Activated B cell treated with CpG ODN at 0.5 μM for 24 hours (primary cell): ENCODE measurements at regions not wholly inside any gene's neighbourhood (a gene's known extent, or its start where the extent isn't known, plus 50 kb on each side); places are given as distances from the start of the nearest gene placed in this dataset.

Experiments used
- ATAC-seq: fragments of 200-7000 bp; cut with Tn5 transposase; one replicate; pipeline ENCODE4 v1.10.0; 2021; ENCODE audit warnings: low read depth, mild to moderate bottlenecking, moderate library complexity
- CTCF ChIA-PET: fragments of 350-600 bp; sonication (Branson Sonifier 250); formaldehyde crosslinking; loops from one replicate; lab custom pipeline; 2021; ENCODE audit warnings: antibody characterized with exemption; lab: Charles Lee
- POLR2A ChIA-PET: fragments of 350-600 bp; sonication (Branson Sonifier 250); formaldehyde crosslinking; loops from one replicate; lab custom pipeline; 2021; ENCODE audit warnings: antibody characterized with exemption; lab: Charles Lee
- DNase-seq: peaks from one replicate; pipeline ENCODE4 v3.0.0; 2022
- H3K27ac Mint-ChIP-seq: one replicate; pipeline ENCODE4 v1.8.0; 2020; ENCODE audit warnings: mixed read lengths
- H3K27me3 Mint-ChIP-seq: one replicate; pipeline ENCODE4 v1.8.0; 2021; ENCODE audit warnings: mixed read lengths
- H3K36me3 Mint-ChIP-seq: one replicate; pipeline ENCODE4 v1.8.0; 2021; ENCODE audit warnings: low read depth, mixed read lengths
- H3K4me1 Mint-ChIP-seq: one replicate; pipeline ENCODE4 v1.8.0; 2021; ENCODE audit warnings: mixed read lengths
- H3K4me3 Mint-ChIP-seq: one replicate; pipeline ENCODE4 v1.8.0; 2020; ENCODE audit warnings: mild to moderate bottlenecking, mixed read lengths
- H3K9me3 Mint-ChIP-seq: one replicate; pipeline ENCODE4 v1.8.0; 2020; ENCODE audit warnings: mixed read lengths
- intact Hi-C: fragments of 100-400 bp; cut with micrococcal nuclease; formaldehyde crosslinking; loops from one replicate; pipeline ENCODE4 v1.15.1; 2024
- TF ChIP-seq, protein P1 (sequence below): fragments of 200-600 bp; IDR thresholded peaks from one replicate; pipeline ENCODE4 v1.8.0; 2022; ENCODE audit warnings: antibody characterized with exemption, mild to moderate bottlenecking

DNA sequence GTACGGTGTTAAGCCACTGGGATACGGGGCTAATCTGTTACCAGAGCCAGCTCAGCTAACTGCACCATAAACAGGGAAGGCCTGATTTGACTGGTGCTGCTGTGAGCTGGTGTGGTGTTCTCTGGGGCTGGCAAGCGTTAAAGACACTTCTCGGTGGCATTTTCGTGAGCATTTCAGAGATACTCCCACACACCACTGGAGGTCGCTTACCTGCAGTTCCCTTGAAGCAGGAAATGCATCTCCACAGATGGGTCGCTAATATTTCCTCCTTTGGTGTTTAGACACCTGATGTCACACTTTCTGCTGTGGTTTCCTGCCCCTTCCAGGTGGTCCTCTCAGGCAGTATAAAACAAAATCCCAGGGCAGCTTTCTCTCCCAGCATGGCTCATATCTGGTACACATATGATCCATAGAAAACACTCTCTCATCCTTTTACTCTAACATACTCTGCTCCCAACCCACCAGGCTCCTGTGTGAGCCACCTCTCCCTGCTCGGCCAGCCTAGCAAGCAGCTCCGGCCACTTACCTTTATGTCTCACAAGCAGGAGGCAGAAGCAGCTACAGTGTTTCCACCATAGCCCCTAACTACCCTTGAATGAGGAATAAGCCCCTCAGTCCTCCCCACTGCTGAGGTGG lies 129.9 kb upstream of the GRIN2B start:
- ATAC-seq (peak; percentile 96), DNase-seq (peak; percentile 21)
- H3K36me3 Mint-ChIP-seq, result no peaks in the 10 kb centered on the region
- ChIA-PET CTCF (interaction anchor here (0.6 to 7.5 kb wide), 9 partner anchors 14 to 1012 kb away, joined by 3 to 101 read pairs (median 3); partner anchors contain the start of gene ATF7IP), POLR2A (interaction anchor here (0.6 kb wide), 1 partner anchor 243 kb away, joined by 3 read pairs; no protein-coding TSS in a partner anchor)
- intact Hi-C loops, result loop anchor here (1.0 to 5.0 kb wide), 4 partner anchors 45 to 574 kb away; no protein-coding TSS in a partner anchor
- H3K27me3 Mint-ChIP-seq, result no peaks in the 10 kb centered on the region
- H3K27ac Mint-ChIP-seq, result peak overlapping the region; percentile 18
- no peak overlapping the region for H3K4me3 Mint-ChIP-seq
- TF ChIP-seq, protein P1, sequence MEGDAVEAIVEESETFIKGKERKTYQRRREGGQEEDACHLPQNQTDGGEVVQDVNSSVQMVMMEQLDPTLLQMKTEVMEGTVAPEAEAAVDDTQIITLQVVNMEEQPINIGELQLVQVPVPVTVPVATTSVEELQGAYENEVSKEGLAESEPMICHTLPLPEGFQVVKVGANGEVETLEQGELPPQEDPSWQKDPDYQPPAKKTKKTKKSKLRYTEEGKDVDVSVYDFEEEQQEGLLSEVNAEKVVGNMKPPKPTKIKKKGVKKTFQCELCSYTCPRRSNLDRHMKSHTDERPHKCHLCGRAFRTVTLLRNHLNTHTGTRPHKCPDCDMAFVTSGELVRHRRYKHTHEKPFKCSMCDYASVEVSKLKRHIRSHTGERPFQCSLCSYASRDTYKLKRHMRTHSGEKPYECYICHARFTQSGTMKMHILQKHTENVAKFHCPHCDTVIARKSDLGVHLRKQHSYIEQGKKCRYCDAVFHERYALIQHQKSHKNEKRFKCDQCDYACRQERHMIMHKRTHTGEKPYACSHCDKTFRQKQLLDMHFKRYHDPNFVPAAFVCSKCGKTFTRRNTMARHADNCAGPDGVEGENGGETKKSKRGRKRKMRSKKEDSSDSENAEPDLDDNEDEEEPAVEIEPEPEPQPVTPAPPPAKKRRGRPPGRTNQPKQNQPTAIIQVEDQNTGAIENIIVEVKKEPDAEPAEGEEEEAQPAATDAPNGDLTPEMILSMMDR, result no peak
- peaks cover 13% of the 10 kb centered on the region for H3K4me1 Mint-ChIP-seq
- no peaks in the 10 kb centered on the region for H3K9me3 Mint-ChIP-seq

GRCh38 chr12:14113031-14113430 lies 131.6 kb upstream of the GRIN2B start:
- POLR2A ChIA-PET, result interaction anchor here (1.2 kb wide), 1 partner anchor 44 kb away, joined by 3 read pairs; no protein-coding TSS in a partner anchor
- DNase-seq, result no peak
- no peak overlapping the region for H3K27ac Mint-ChIP-seq
- H3K27me3 Mint-ChIP-seq, result no peaks in the 10 kb centered on the region
- peaks cover 13% of the 10 kb centered on the region for H3K4me1 Mint-ChIP-seq
- peaks cover 3% of the 10 kb centered on the region for H3K36me3 Mint-ChIP-seq
- no peak overlapping the region for H3K4me3 Mint-ChIP-seq
- TF ChIP-seq, protein P1, result no peak
- CTCF ChIA-PET, result interaction anchor here (1.8 to 7.5 kb wide), 2 partner anchors 48 to 54 kb away, joined by 4 to 101 read pairs; no protein-coding TSS in a partner anchor
- peaks cover 9% of the 10 kb centered on the region for H3K9me3 Mint-ChIP-seq
- no peak for ATAC-seq
- intact Hi-C loops, result loop anchor here (5.0 kb wide), 1 partner anchor 576 kb away; no protein-coding TSS in a partner anchor

DNA sequence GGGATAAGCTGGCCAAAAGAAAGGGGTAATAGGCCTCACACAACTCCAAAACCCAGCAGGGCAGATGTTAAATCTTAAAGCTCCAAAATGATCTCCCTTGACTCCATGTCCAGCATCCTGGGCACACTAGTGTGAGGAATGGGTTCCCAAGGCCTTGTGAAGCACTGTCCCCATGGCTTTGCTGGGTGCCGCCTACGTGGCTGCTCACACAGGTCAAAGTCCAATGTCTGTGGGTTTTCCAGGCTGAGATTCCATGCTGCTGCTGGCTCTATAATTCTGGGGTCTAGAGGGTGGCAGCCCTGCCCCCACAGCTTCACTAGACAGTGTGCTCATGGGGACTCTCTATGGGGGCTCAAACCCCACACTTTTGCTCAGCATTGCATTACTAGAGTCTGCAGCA lies 145.3 kb upstream of the GRIN2B start:
- ChIA-PET CTCF (no interaction called here), POLR2A (no interaction called here)
- Mint-ChIP-seq H3K4me3 (no peak overlapping the region), H3K36me3 (peaks cover 2% of the 10 kb centered on the region), H3K4me1 (no peaks in the 10 kb centered on the region), H3K9me3 (peaks cover 21% of the 10 kb centered on the region), H3K27me3 (no peaks in the 10 kb centered on the region), H3K27ac (no peak overlapping the region)
- intact Hi-C loops, result no loop called here
- DNase-seq (no peak), ATAC-seq (no peak)
- TF ChIP-seq, protein P1, result no peak

GRCh38 chr12:14129611-14130195 lies 148.3 kb upstream of the GRIN2B start:
- ATAC-seq (no peak), DNase-seq (no peak)
- Mint-ChIP-seq H3K27ac (no peak overlapping the region), H3K27me3 (no peaks in the 10 kb centered on the region), H3K9me3 (peaks cover 17% of the 10 kb centered on the region), H3K4me1 (no peaks in the 10 kb centered on the region), H3K4me3 (no peak overlapping the region), H3K36me3 (peaks cover 2% of the 10 kb centered on the region)
- ChIA-PET CTCF (no interaction called here), POLR2A (no interaction called here)
- intact Hi-C loops, result no loop called here
- TF ChIP-seq, protein P1, result no peak

GRCh38 chr12:14135996-14136395 lies 154.6 kb upstream of the GRIN2B start:
- intact Hi-C loops, result no loop called here
- Mint-ChIP-seq H3K36me3 (no peaks in the 10 kb centered on the region), H3K4me1 (no peaks in the 10 kb centered on the region), H3K27me3 (no peaks in the 10 kb centered on the region), H3K4me3 (no peak overlapping the region), H3K9me3 (peaks cover 3% of the 10 kb centered on the region), H3K27ac (no peak overlapping the region)
- CTCF ChIA-PET, result interaction anchor here (0.7 to 1.4 kb wide), 2 partner anchors 31 to 272 kb away, joined by 3 to 6 read pairs; no protein-coding TSS in a partner anchor
- POLR2A ChIA-PET, result no interaction called here
- TF ChIP-seq, protein P1, result no peak
- ATAC-seq (no peak), DNase-seq (no peak)
